ACC112 (cell line): ENCODE measurements at regions not wholly inside any gene's neighbourhood (a gene's known extent, or its start where the extent isn't known, plus 50 kb on each side); places are given as distances from the start of the nearest gene placed in this dataset.

Source experiments
- H2AFZ ChIP-seq: fragments of 200-600 bp; sonication (generic); one replicate; pipeline ENCODE4 v1.6.0; 2017; ENCODE audit warnings: antibody characterized with exemption, low read length; ENCODE audit not compliant: unreplicated experiment
- H3K27ac ChIP-seq: fragments of 200-600 bp; sonication (generic); 2 replicates; pipeline ENCODE4 v1.5.1; 2014; ENCODE audit warnings: low read depth, mild to moderate bottlenecking, antibody characterized with exemption, low read length, moderate library complexity
- H3K27me3 ChIP-seq: fragments of 200-600 bp; sonication (generic); 2 replicates; pipeline ENCODE4 v1.6.1; 2014; ENCODE audit warnings: mild to moderate bottlenecking, antibody characterized with exemption, low read length, moderate library complexity, mixed read lengths; ENCODE audit not compliant: insufficient read depth
- H3K36me3 ChIP-seq: fragments of 200-600 bp; sonication (generic); 2 replicates; pipeline ENCODE4 v1.6.1; 2016; ENCODE audit warnings: mild to moderate bottlenecking, antibody characterized with exemption, low read length, moderate library complexity, mixed read lengths; ENCODE audit not compliant: insufficient read depth
- H3K4me1 ChIP-seq: fragments of 200-600 bp; sonication (generic); one replicate; pipeline ENCODE4 v1.6.1; 2016; ENCODE audit warnings: low read length, mixed read lengths; ENCODE audit not compliant: insufficient read depth, unreplicated experiment, control insufficient read depth
- H3K4me3 ChIP-seq: fragments of 200-600 bp; sonication (generic); 2 replicates; pipeline ENCODE4 v1.5.1; 2014; ENCODE audit warnings: mild to moderate bottlenecking, low read depth, low read length
- H3K79me2 ChIP-seq: fragments of 200-600 bp; sonication (generic); one replicate; pipeline ENCODE4 v1.6.0; 2016; ENCODE audit warnings: low read length; ENCODE audit not compliant: control insufficient read depth, unreplicated experiment, insufficient read depth

- H3K4me1 ChIP-seq = no peaks in the 10 kb centered on the region
- H3K4me3 ChIP-seq = no peak overlapping the region
- peaks cover 44% of the 10 kb centered on the region for H3K27me3 ChIP-seq
- H3K27ac ChIP-seq = no peak overlapping the region
- no peaks in the 10 kb centered on the region for H3K79me2 ChIP-seq
- no peaks in the 10 kb centered on the region for H3K36me3 ChIP-seq
- no peak overlapping the region for H2AFZ ChIP-seq
These were observed 54.1 kb upstream of the WDR17 start for GRCh38 chr4:176011529-176011928.

- no peak overlapping the region for H3K27ac ChIP-seq
- no peaks in the 10 kb centered on the region for H3K4me1 ChIP-seq
- no peak overlapping the region for H2AFZ ChIP-seq
These were observed 52.0 kb upstream of the WDR17 start for GRCh38 chr4:176013476-176014247.

GRCh38 chr4:176014583-176015108, 51.0 kb upstream of the WDR17 start:
- no peaks in the 10 kb centered on the region for H3K4me1 ChIP-seq
- H3K79me2 ChIP-seq = no peaks in the 10 kb centered on the region
- H3K4me3 ChIP-seq = no peak overlapping the region
- H3K27ac ChIP-seq = no peak overlapping the region
- H2AFZ ChIP-seq = no peak overlapping the region
- no peaks in the 10 kb centered on the region for H3K36me3 ChIP-seq
- peaks cover 24% of the 10 kb centered on the region for H3K27me3 ChIP-seq

More at GRCh38 chr4:176013476-176014247, 52.0 kb upstream of the WDR17 start:
- Histone ChIP-seq H3K27me3 (peaks cover 31% of the 10 kb centered on the region), H3K36me3 (no peaks in the 10 kb centered on the region), H3K79me2 (no peaks in the 10 kb centered on the region), H3K4me3 (no peak overlapping the region)
